ENCODE measurements at regions not wholly inside any gene's neighbourhood (a gene's known extent, or its start where the extent isn't known, plus 50 kb on each side); places are given as distances from the start of the nearest gene placed in this dataset.
A peak's percentile ranks its signal among the peaks of the same experiment; 100 is the strongest.

DNA sequence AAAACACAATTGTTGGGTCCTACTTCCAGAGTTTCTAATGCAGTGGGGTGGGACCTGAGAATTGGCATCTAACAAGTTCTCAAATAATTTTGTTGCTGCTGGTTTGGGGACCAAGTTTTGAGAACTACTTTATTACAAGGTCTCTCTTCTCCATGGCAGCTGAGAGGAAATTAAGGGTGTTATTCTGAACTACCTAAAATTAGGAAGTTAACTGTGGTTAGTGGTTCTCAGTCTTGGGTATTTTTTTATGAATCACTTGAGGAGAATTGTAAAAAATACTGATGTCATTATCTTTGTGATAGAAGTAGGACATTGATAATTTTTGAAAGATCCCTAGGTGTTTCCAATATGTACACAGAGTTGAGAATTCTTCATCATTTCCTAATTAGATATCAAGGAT is 210.2 kb downstream of the MC4R start:
- no peak for DNase-seq
- in situ Hi-C loops (cut with HindIII; ENCODE audit: low pct_ligation_motif_present, low pct_unique_long_range_greater_than_20kb, low sequenced_read_pairs), result no loop called here

DNA sequence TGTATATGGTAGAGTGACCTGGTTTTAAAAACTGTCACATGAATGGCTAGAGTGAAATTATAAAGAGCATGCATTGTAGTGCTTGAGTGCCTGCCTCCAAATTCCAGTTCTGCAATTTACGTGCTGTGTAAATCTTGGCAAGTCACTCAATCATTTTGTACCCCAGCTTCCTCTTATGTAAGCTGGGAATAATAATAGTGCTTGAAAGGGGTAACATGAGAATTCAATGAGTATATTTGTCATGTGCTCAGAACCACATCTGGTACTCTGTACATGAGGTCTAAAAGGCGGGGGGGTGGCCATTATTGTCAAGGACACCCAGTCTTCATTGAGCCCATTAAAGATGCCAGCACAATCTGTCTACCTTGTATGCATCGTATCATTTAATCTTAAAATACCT is 214.8 kb downstream of the MC4R start:
- in situ Hi-C loops (cut with HindIII; ENCODE audit: low pct_ligation_motif_present, low pct_unique_long_range_greater_than_20kb, low sequenced_read_pairs), result no loop called here
- no peak for DNase-seq

DNA sequence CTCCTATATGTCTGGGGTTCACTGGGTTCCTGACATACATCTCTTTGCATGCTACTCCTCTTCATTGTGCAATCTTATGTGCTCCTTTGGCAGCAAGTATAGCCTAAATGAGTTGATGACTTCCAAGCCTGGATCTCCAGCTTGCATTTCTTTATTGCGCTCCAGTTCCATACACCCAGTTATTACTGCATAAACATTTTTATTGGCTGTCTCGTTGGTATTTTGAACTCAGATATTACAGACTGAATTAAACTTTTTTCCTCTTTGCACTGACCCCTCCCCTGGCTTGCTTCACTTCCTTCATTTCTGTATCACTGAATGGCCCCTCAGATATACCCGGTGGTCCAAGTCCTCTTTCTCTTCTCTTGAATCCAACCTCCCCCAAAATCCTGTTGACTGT is 219.2 kb downstream of the MC4R start:
- no peak for DNase-seq
- in situ Hi-C loops (cut with HindIII; ENCODE audit: low pct_ligation_motif_present, low pct_unique_long_range_greater_than_20kb, low sequenced_read_pairs), result no loop called here

DNA sequence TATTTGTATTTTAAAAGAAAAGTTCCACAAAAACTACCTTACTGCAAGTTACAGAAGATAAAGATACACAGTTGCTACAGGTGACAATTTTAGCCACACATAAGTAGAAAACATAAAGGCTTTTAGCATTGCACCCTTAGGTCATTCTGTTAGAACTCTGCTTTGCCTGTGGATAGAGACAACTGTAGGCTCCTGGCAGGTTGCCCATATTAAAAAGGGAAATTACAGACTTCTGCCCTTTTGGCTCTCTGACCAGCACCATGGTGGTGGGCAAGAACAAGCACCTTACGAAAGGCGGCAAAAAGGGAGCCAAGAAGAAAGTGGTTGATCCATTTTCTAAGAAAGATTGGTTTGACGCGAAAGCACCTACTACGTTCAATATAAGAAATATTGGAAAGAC is 223.3 kb downstream of the MC4R start:
- DNase-seq, result no peak
- in situ Hi-C loops (cut with HindIII; ENCODE audit: low pct_ligation_motif_present, low pct_unique_long_range_greater_than_20kb, low sequenced_read_pairs), result no loop called here

DNA sequence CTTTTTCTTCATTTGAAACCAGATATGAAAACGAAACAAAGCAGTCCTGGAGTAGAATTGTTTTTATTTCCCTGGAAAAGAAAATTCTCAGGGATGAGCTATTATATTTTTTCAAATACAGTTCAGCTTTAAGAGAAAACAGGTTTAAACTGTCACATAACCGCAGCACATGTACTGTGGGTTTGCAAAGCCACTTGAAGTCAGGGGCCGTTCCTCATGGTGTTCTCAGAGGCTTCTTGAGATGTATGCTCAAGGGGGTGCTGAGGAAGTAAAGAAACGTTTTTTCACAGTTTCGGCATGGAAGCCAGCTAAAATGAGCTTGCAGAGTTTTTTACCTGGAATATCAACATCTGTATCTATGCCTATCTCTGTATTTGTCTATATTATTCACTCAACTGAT is 225.3 kb downstream of the MC4R start:
- DNase-seq, result no peak
- in situ Hi-C loops (cut with HindIII; ENCODE audit: low pct_ligation_motif_present, low pct_unique_long_range_greater_than_20kb, low sequenced_read_pairs), result no loop called here

DNA sequence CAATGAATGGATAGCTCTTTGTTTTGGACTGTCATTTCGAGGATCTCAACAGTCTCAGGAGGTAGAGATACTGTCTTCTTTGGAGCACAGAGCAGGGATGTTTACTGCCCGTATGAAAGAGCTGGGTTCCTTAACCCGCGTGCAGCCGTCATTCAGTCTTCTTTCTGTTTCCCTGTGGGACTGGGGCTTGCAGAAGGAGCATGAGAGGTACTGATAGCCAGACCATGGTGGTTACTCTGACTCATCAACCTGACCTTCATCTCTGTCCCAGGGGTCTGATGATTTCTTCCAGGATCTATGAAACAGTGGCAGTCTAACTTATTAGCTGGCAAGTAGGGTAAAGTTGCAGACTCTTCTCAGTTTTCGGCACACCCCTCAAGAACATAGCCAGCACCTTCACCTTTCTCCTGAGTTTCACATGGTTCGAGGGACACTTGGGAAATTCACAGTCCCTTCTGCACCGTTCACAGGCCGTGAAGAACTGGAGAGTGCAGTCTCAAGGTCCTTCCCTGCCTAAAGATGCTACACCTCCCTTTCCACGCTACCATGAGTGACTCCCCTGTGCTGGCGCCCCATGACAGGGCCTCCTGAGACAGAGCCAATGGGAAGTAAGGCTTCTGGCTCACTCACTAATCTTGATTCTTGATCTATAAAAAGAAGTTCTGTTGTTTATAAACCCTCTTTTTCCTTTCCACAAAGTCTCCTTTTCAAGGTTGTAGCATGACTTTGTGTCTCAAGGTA is 226.2 kb downstream of the MC4R start:
- in situ Hi-C loops (cut with HindIII; ENCODE audit: low pct_ligation_motif_present, low pct_unique_long_range_greater_than_20kb, low sequenced_read_pairs), result no loop called here
- DNase-seq, result no peak

DNA sequence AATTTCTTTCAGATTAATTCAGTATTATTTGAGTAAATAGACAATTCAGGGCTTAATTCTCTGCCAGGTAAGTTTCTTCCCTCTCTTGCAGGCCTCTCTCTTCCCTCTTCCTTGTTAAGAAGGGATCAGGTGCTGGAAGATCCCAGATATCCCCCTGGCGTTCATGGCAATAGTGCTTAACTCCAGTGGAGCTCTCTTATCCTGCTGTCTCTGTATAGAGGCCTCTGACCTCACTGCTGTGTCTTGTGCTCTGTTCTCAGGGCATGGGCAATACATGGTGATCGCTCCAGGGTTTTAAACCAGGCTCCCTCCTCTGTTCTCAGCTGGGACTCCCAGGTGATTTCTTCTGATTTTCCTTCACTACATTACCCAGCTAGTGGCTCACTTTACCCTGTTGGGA is 226.8 kb downstream of the MC4R start:
- in situ Hi-C loops (cut with HindIII; ENCODE audit: low pct_ligation_motif_present, low pct_unique_long_range_greater_than_20kb, low sequenced_read_pairs), result no loop called here
- no peak for DNase-seq

DNA sequence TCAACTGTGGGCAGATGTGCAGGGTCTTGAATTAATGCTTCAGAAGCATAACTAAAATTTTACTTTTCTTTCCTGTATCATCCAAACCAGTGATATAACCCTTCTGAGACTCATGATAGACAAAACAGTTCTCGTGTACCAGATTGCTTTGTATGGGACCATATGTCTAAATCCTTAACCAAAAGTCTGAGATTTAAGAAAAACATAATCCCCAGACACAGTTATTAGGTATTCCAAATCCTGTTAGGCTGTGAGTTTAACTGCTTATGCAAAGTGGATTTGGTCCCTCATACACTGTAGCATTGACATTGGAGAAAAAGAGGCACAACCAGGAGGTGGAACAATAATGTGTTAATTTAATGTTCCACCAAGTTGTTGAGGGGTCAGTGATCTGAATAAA is 235.0 kb downstream of the PMAIP1 start:
- no peak for DNase-seq
- in situ Hi-C loops (cut with HindIII; ENCODE audit: low pct_ligation_motif_present, low pct_unique_long_range_greater_than_20kb, low sequenced_read_pairs), result no loop called here

DNA sequence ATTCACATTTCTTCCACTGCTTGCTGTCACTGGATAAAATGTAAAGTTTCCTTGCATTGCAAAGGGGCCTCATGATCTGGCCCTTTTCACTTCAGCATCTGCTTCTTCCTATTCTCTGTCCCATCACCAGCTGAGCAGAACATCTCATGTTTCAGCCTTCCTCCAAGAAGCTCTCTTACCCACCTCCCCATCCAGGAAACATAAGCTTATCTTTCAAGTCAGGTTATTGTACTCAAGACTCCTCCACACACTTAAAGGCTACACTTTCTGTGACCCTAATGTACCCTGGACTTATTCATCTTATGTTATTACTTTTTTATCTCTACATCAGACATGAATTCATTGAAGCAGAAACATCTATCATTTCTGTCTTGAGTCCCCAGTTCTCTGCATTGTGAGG is 230.5 kb downstream of the PMAIP1 start:
- in situ Hi-C loops (cut with HindIII; ENCODE audit: low pct_ligation_motif_present, low pct_unique_long_range_greater_than_20kb, low sequenced_read_pairs), result no loop called here
- DNase-seq, result no peak

DNA sequence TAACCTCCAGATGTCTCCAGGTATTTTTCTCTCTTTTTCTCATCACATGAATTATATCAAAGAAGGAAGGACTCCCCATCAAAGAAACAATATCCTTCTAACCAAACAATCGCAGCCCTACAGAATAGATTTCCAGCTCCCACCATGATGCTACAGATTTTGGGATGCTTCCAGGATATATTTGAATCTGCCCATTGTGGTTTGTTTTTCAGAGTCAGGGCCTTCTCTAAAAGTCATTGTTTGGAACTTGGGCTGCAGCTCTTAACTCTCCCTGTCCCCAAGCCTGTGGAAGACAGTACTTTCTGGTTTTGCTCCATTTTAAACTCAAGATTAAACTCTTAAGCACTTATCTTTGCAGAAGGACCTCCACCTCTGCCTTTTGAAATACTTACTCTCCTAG is 223.2 kb downstream of the PMAIP1 start:
- in situ Hi-C loops (cut with HindIII; ENCODE audit: low pct_ligation_motif_present, low pct_unique_long_range_greater_than_20kb, low sequenced_read_pairs), result no loop called here
- DNase-seq, result no peak

DNA sequence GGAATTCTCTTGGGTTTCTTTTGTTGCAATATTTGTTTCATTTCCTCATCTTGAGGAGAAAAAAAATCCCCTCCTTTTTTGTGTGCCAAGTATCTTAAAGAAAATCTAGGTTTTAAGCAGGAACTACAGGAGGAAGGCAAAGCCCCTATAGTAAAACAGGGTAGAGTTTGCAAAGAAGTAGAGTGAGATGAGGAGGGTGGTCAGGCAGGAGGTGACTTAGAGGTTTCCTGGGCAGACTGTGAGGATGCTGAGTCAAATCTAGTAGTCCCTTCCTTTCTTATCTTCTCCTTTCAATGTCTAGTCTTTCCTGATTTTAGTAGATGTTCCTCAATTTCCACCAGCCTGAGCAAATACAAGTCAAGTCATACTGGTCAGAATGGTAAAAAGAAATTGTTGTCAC is 222.5 kb downstream of the PMAIP1 start:
- no peak for DNase-seq
- in situ Hi-C loops (cut with HindIII; ENCODE audit: low pct_ligation_motif_present, low pct_unique_long_range_greater_than_20kb, low sequenced_read_pairs), result no loop called here

DNA sequence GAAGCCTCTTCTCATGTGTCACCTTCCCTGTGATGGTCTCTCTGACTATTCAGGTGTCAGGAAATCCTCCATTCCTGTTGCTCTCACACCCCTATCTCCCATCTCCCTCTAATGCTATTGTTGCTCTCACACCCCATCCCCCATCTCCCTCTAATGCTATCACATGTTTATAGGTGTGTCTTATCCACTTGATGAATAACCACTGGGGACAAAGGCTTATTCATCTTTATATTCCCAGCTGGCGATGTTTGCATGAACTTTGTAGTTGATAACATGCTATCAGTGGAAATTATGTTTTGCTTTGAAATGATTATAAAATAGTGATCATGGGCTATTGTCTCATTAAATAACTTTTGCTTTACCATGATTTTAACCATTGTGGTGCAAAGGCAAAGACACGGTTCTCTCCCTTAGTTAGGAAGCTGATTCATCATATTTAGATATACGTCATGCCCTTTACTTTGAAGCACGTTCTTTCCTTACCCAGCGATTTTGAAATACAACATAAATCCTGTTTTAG is 220.5 kb downstream of the PMAIP1 start:
- in situ Hi-C loops (cut with HindIII; ENCODE audit: low pct_ligation_motif_present, low pct_unique_long_range_greater_than_20kb, low sequenced_read_pairs), result no loop called here
- DNase-seq, result no peak

DNA sequence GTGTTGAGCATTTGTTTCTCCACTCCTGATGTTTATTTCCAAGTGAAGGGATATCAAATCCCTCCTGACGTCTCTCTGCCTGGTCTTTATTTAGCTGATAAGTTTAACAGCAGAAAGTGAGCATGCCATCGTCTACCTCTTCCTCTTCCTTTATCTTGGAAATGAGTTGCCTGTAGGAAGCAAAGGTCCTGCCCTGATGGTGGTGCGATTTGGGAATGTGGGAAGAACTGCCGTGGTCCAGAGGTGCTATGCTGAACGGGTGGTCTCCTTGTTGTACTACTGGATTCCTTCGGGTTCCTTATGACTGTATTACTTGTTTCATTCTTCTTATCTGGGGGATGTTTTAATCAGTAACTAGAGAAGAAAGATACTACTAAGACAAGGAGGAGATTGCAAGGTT is 217.5 kb downstream of the PMAIP1 start:
- DNase-seq, result no peak
- in situ Hi-C loops (cut with HindIII; ENCODE audit: low pct_ligation_motif_present, low pct_unique_long_range_greater_than_20kb, low sequenced_read_pairs), result no loop called here

DNA sequence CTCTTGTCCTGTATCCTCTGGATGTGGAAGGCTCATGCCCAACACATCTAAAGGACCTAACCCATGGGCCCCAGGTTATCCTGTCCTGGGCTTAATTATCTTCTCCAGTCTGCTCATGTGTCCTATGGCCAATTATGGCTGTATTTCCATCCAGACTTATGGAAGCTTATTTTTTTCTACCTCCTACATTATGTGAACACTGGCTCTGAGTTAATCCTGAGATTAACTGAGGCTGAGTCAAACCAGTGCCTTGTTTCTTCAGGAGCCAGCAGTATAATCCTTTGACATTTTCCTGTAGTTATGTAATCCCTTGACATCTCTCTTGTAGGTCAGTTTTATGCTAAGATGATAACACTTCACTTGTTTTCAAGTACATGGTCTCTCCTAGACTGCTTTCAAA is 213.6 kb downstream of the PMAIP1 start:
- in situ Hi-C loops (cut with HindIII; ENCODE audit: low pct_ligation_motif_present, low pct_unique_long_range_greater_than_20kb, low sequenced_read_pairs), result no loop called here
- DNase-seq, result no peak

DNA sequence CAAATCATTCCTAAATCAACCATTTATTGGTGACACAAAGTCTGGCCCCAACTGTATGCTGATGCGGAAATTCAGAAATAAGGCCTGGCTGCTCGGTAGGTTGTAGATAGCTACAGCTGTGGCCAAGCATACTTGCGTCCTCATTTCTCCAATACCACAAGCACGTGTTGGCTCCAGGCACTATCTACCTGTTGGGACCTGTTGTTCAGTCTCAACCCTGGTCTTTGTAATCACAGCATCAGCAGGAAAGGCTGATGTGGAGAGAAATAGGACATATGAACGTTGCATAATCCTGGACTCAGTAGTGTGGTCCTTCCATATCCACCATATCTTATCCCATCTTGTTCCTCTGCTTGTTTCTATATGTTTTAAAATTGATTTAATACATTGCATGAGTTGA is 212.6 kb downstream of the PMAIP1 start:
- DNase-seq, result no peak
- in situ Hi-C loops (cut with HindIII; ENCODE audit: low pct_ligation_motif_present, low pct_unique_long_range_greater_than_20kb, low sequenced_read_pairs), result no loop called here

DNA sequence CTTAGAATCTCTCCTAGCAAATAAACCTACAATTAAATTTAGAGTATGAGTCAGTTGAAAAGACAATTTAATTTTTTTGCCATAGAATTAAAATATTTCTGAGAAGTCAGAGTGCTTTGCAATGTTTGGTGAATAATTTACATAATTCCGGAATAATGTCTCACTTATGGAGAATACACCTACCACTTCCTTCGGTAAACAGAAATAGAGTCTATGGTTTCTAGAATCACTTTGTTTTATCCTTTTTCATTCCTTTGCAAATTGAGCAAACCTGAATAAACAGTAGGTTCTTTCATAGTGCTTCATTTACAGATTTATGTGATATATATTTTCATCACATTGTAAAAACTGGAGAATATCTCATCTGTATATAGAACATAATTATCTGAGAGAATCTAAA is 211.7 kb downstream of the PMAIP1 start:
- no peak for DNase-seq
- in situ Hi-C loops (cut with HindIII; ENCODE audit: low pct_ligation_motif_present, low pct_unique_long_range_greater_than_20kb, low sequenced_read_pairs), result no loop called here

DNA sequence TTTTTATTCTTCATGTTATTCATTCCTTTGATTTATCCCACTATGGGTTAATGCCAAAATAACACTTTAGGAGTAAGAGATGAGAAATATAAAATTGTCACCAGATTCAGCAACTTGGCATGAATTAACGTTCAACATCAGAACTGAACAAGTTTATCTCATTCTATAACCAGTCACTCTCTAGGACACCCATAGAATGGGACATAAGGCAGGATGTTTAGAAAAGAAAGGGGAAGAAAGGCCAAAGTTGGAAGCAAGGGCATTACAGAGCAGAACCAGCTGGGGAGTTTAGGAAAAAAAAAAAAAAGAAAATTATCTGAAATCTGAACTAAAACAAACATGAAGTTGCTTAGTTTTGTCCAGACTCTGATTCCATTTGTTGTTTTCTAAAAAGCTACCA is 211.0 kb downstream of the PMAIP1 start:
- in situ Hi-C loops (cut with HindIII; ENCODE audit: low pct_ligation_motif_present, low pct_unique_long_range_greater_than_20kb, low sequenced_read_pairs), result no loop called here
- no peak for DNase-seq

DNA sequence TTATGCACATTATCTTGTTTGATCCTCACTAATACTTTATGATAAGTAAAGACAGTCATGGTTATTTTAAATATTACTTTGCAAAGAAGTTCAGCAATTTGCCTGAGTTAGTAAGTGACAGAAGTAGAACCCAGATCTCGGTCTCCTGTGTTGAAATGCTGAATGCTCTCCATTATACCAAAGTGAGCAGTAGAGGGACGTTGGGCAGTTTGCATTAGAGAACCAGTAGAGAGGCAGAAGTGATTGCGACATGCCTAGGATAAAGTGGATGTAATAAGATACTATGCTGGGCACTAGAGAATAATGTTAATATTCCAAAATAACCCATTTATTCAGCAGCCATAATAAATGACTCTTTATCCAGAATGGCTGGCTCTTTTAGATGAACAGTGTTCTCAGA is 201.0 kb downstream of the PMAIP1 start:
- DNase-seq, result no peak
- in situ Hi-C loops (cut with HindIII; ENCODE audit: low pct_ligation_motif_present, low pct_unique_long_range_greater_than_20kb, low sequenced_read_pairs), result no loop called here

DNA sequence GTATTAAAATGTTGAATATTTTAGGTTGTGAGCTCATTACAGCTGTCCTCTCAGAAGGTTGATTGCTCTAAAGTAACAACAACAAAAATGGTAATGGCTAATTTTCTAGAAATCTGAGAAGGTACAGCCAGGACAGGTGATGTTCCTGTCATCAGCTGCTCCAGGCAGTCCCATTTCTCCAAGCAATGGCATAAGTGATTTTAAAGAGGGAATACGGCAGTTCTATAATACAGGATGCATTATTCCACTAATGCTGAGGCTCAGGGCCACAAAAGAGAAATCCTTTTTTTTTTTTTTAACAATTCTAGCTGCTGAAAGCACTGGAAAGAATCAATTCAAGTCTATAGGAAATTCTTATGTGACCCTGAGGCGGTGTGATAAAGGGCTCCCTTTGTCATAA is 199.9 kb downstream of the PMAIP1 start:
- DNase-seq, result no peak
- in situ Hi-C loops (cut with HindIII; ENCODE audit: low pct_ligation_motif_present, low pct_unique_long_range_greater_than_20kb, low sequenced_read_pairs), result no loop called here

DNA sequence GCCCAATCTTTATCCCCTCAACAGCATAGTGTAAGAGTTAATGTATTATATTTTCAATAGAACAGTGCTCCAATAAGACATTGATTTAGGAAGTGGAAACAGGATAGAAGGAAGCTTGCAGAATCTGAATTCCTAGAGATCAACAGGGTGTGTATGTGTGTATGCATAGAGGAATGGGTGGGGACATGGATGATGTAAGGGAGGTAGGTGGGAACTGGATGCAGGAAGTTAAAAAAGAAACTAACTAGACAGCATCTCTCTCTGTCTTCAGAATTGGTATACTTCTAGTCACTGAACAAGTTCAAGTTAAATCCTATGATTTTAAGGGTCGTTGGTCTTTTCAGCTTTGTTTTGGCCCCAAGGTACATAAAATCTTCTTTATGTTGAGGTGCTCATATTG is 196.6 kb downstream of the PMAIP1 start:
- DNase-seq, result peak; percentile 55
- in situ Hi-C loops (cut with HindIII; ENCODE audit: low pct_ligation_motif_present, low pct_unique_long_range_greater_than_20kb, low sequenced_read_pairs), result no loop called here

DNA sequence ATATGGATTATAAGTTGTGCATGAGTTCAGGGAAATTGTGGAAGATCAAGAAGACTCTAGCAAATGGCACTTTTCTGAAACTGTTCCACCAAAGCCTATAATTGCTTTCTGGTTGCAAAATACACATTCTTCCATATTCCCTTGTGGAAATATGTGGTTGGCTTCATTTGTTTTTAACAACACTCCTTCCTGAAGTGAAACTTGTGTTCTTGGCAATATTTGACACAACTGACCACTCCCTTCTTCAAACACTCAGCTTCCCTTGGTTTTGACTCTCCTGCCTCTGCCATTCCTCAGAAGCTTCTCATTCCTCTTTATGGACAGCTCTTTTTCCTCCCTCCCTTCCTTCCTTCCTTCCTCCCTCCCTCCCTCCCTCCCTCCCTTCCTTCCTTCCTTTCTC is 192.3 kb downstream of the PMAIP1 start:
- in situ Hi-C loops (cut with HindIII; ENCODE audit: low pct_ligation_motif_present, low pct_unique_long_range_greater_than_20kb, low sequenced_read_pairs), result no loop called here
- no peak for DNase-seq
